ENCODE measurements at regions not wholly inside any gene's neighbourhood (a gene's known extent, or its start where the extent isn't known, plus 50 kb on each side); places are given as distances from the start of the nearest gene placed in this dataset.

DNA sequence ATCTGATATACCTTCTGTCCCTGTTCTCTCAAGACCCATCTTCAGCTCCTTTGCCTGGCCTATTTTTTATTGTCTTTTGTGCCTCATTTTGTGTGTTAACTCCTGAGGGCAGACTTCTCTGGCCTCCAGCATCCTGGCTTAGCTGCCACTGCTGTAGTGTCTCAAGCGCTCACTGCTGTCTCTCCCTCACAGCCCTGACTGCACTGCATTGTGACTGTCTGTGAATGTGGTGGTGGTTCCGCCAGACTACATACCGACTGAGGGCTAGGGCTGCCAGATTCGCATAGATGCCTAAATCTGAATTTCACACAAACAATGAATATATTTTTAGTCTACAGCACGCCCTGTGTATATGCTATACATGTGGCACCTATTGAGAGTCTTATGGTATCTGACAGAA lies 1088.9 kb upstream of the TMEM132C start:
- H3K4me3 ChIP-seq (ENCODE audit: low read depth, low read length): no peak overlapping the region
- no peak for DNase-seq (ENCODE audit: low read depth)
- TF ChIP-seq POLR2A (IDR thresholded peaks at IDR 0.05; ENCODE audit: extremely low read depth, insufficient read length) (no peak), MYC (IDR thresholded peaks at IDR 0.05; ENCODE audit: low read depth, low read length) (no peak), CTCF (IDR thresholded peaks at IDR 0.05; ENCODE audit: low read depth, low read length) (no peak), MAX (IDR thresholded peaks at IDR 0.05; ENCODE audit: low read depth, low read length) (no peak)

DNA sequence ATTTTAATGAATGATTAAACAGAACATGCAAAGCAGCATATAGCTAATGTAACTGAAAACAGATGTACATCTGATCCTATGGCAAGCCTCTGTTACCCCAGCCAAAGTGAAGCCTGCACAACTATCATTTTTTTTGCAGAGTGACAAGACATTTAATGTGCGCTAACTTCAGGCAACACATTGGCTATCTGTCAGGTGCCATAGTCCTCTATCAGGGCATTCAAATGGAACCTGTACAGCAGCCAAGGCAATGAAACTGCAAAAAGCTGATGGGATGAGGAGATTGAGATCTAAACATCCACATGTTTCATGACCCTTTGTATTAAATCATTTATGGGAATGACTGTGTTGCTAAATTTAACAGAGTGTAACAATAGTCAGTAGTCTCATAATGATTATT lies 1088.5 kb upstream of the TMEM132C start:
- DNase-seq (ENCODE audit: low read depth): no peak
- TF ChIP-seq POLR2A (IDR thresholded peaks at IDR 0.05; ENCODE audit: extremely low read depth, insufficient read length) (no peak), MAX (IDR thresholded peaks at IDR 0.05; ENCODE audit: low read depth, low read length) (no peak), CTCF (IDR thresholded peaks at IDR 0.05; ENCODE audit: low read depth, low read length) (no peak), MYC (IDR thresholded peaks at IDR 0.05; ENCODE audit: low read depth, low read length) (no peak)
- no peak overlapping the region for H3K4me3 ChIP-seq (ENCODE audit: low read depth, low read length)

DNA sequence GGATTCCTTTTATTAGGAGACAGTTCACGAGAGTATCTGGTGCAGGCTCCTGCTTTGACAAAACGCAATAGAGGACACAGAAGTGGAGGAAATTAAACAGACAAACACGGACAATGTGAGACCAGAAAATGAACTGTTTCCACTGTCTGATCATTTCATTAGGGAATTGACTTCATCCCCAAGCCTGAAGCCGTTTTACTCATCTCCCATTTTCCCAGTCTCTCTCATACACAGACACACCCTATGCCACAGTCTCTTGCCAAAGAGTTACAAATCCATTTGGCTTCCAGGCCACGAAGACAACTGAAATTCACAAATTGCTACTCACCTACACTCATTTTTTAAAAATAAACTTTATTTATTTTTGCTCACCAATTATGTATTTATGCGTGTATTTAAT lies 1087.8 kb upstream of the TMEM132C start:
- H3K4me3 ChIP-seq (ENCODE audit: low read depth, low read length): no peak overlapping the region
- no peak for DNase-seq (ENCODE audit: low read depth)
- no peak for TF ChIP-seq POLR2A (IDR thresholded peaks at IDR 0.05; ENCODE audit: extremely low read depth, insufficient read length)
- no peak for TF ChIP-seq MAX (IDR thresholded peaks at IDR 0.05; ENCODE audit: low read depth, low read length)
- no peak for TF ChIP-seq CTCF (IDR thresholded peaks at IDR 0.05; ENCODE audit: low read depth, low read length)
- TF ChIP-seq MYC (IDR thresholded peaks at IDR 0.05; ENCODE audit: low read depth, low read length): no peak

GRCh38 chr12:127182018-127182417 lies 1085.0 kb upstream of the TMEM132C start:
- TF ChIP-seq CTCF (IDR thresholded peaks at IDR 0.05; ENCODE audit: low read depth, low read length) (no peak), MAX (IDR thresholded peaks at IDR 0.05; ENCODE audit: low read depth, low read length) (no peak), MYC (IDR thresholded peaks at IDR 0.05; ENCODE audit: low read depth, low read length) (no peak), POLR2A (IDR thresholded peaks at IDR 0.05; ENCODE audit: extremely low read depth, insufficient read length) (no peak)
- DNase-seq (ENCODE audit: low read depth): no peak
- H3K4me3 ChIP-seq (ENCODE audit: low read depth, low read length): no peak overlapping the region

DNA sequence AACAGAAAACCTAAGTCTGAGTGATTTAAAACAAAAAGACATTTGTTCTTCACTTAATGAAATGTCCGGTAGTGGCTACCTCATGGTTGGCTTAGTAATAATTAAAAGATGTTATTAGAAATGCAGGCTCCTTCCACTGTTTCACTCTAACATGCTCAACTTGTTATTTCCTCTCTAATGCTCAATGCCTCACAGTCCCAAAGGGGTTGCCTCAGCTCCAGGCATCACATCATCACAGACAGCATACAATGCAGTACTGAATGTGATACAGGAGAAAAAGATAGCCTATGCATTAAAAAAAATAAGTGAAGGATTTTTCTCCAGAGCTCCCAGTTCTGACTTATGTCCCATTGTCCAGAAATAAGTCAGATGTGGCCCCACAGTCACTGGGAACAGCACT lies 1077.0 kb upstream of the TMEM132C start:
- no peak overlapping the region for H3K4me3 ChIP-seq (ENCODE audit: low read depth, low read length)
- TF ChIP-seq MAX (IDR thresholded peaks at IDR 0.05; ENCODE audit: low read depth, low read length) (no peak), CTCF (IDR thresholded peaks at IDR 0.05; ENCODE audit: low read depth, low read length) (no peak), POLR2A (IDR thresholded peaks at IDR 0.05; ENCODE audit: extremely low read depth, insufficient read length) (no peak), MYC (IDR thresholded peaks at IDR 0.05; ENCODE audit: low read depth, low read length) (no peak)
- no peak for DNase-seq (ENCODE audit: low read depth)

- no peak overlapping the region for H3K4me3 ChIP-seq (ENCODE audit: low read depth, low read length)
- TF ChIP-seq CTCF (IDR thresholded peaks at IDR 0.05; ENCODE audit: low read depth, low read length): no peak
- TF ChIP-seq MAX (IDR thresholded peaks at IDR 0.05; ENCODE audit: low read depth, low read length): no peak
- TF ChIP-seq POLR2A (IDR thresholded peaks at IDR 0.05; ENCODE audit: extremely low read depth, insufficient read length): no peak
- TF ChIP-seq MYC (IDR thresholded peaks at IDR 0.05; ENCODE audit: low read depth, low read length): no peak
- DNase-seq (ENCODE audit: low read depth): no peak
These were observed 1075.8 kb upstream of the TMEM132C start for GRCh38 chr12:127191129-127191528.
